Liver (tissue), 8 donors: ENCODE measurements at regions not wholly inside any gene's neighbourhood (a gene's known extent, or its start where the extent isn't known, plus 50 kb on each side); places are given as distances from the start of the nearest gene placed in this dataset.

Source experiments
- DNase-seq: peaks from one replicate; pipeline ENCODE4 v3.0.0-alpha.2; 2017; ENCODE audit warnings: low spot score
- H3K27ac ChIP-seq, 2 donors: one replicate each; pipeline ENCODE4 v1.7.0; 2013; ENCODE audit warnings: inconsistent platforms in 2 of 2, low read length in 2 of 2, control low read depth in 1 of 2, low read depth in 1 of 2, mild to moderate bottlenecking in 1 of 2
- H3K27me3 ChIP-seq, 4 donors: one replicate each; pipeline versions ENCODE4 v1.6.1 to v1.7.0; 2013; ENCODE audit warnings: low read length in 3 of 4, inconsistent platforms in 1 of 4, mild to moderate bottlenecking in 1 of 4, moderate library complexity in 1 of 4; ENCODE audit not compliant: control insufficient read depth in 4 of 4, insufficient read depth in 4 of 4
- H3K36me3 ChIP-seq, 4 donors: one replicate each; pipeline versions ENCODE4 v1.6.1 to v1.7.0; 2013; ENCODE audit warnings: low read length in 3 of 4, mild to moderate bottlenecking in 3 of 4, low read depth in 1 of 4, moderate library complexity in 1 of 4; ENCODE audit not compliant: control insufficient read depth in 4 of 4, insufficient read depth in 3 of 4
- H3K4me1 ChIP-seq, 4 donors: one replicate each; pipeline versions ENCODE4 v1.6.1 to v1.7.0; 2013; ENCODE audit warnings: low read length in 3 of 4, mild to moderate bottlenecking in 3 of 4, moderate library complexity in 1 of 4; ENCODE audit not compliant: control insufficient read depth in 4 of 4, insufficient read depth in 4 of 4
- H3K4me3 ChIP-seq, 3 donors: one replicate each; pipeline versions ENCODE4 v1.6.1 to v1.7.0; 2013; ENCODE audit warnings: low read length in 3 of 3, control low read depth in 1 of 3, low read depth in 1 of 3, mild to moderate bottlenecking in 1 of 3
- H3K9ac ChIP-seq, 2 donors: one replicate each; pipeline ENCODE4 v1.7.0; 2013; ENCODE audit warnings: low read length in 2 of 2, mild to moderate bottlenecking in 2 of 2, moderate library complexity in 2 of 2, control low read depth in 1 of 2, low read depth in 1 of 2
- H3K9me3 ChIP-seq, 4 donors: one replicate each; pipeline versions ENCODE4 v1.6.1 to v1.7.0; 2013; ENCODE audit warnings: low read length in 3 of 4; ENCODE audit not compliant: control insufficient read depth in 4 of 4
- CTCF ChIP-seq: fragments of 150-350 bp; IDR thresholded peaks from 2 replicates; pipeline ENCODE4 v1.5.1; 2017; ENCODE audit warnings: improper control_type of control experiment, low read depth, low read length; ENCODE audit not compliant: missing input control
- EGR1 ChIP-seq, 2 donors: IDR thresholded peaks; 2 replicates each; pipeline ENCODE4 v1.6.1; 2016 to 2018; ENCODE audit warnings: antibody characterized with exemption in 2 of 2, low read depth in 2 of 2
- FOXA1 ChIP-seq: IDR thresholded peaks from 2 replicates; pipeline ENCODE4 v1.6.1; 2016; ENCODE audit warnings: antibody characterized with exemption
- FOXA2 ChIP-seq: IDR thresholded peaks from 2 replicates; pipeline ENCODE4 v1.6.1; 2016; ENCODE audit warnings: antibody characterized with exemption
- GABPA ChIP-seq, 2 donors: IDR thresholded peaks in 1 of 2; conservative IDR thresholded peaks in 1 of 2; 2 replicates each; pipeline ENCODE4 v1.6.1; 2016; ENCODE audit warnings: antibody characterized with exemption in 2 of 2, mild to moderate bottlenecking in 1 of 2, moderate library complexity in 1 of 2
- HNF4A ChIP-seq, 2 donors: conservative IDR thresholded peaks; 2 replicates each; pipeline ENCODE4 v1.6.1; 2016; ENCODE audit warnings: antibody characterized with exemption in 2 of 2, mild to moderate bottlenecking in 2 of 2
- HNF4G ChIP-seq: IDR thresholded peaks from 2 replicates; pipeline ENCODE4 v1.6.1; 2016; ENCODE audit warnings: antibody characterized with exemption
- JUND ChIP-seq, 2 donors: IDR thresholded peaks; 2 replicates each; pipeline ENCODE4 v1.6.1; 2016; ENCODE audit warnings: antibody characterized with exemption in 2 of 2
- MAX ChIP-seq: IDR thresholded peaks from 2 replicates; pipeline ENCODE4 v1.6.1; 2016; ENCODE audit warnings: antibody characterized with exemption
- NR2F2 ChIP-seq: IDR thresholded peaks from 2 replicates; pipeline ENCODE4 v1.6.1; 2016; ENCODE audit warnings: antibody characterized with exemption
- RAD21 ChIP-seq, 2 donors: IDR thresholded peaks; 2 replicates each; pipeline ENCODE4 v1.6.1; 2016; ENCODE audit warnings: antibody characterized with exemption in 2 of 2, mild to moderate bottlenecking in 2 of 2
- RXRA ChIP-seq, 2 donors: IDR thresholded peaks; 2 replicates each; pipeline ENCODE4 v1.6.1; 2017 to 2018; ENCODE audit warnings: antibody characterized with exemption in 2 of 2, mild to moderate bottlenecking in 1 of 2
- SP1 ChIP-seq: IDR thresholded peaks from 2 replicates; pipeline ENCODE4 v1.6.1; 2018; ENCODE audit warnings: antibody characterized with exemption, mild to moderate bottlenecking
- TAF1 ChIP-seq: conservative IDR thresholded peaks from 2 replicates; pipeline ENCODE4 v1.6.1; 2016; ENCODE audit warnings: antibody characterized with exemption, mild to moderate bottlenecking
- YY1 ChIP-seq: IDR thresholded peaks from 2 replicates; pipeline ENCODE4 v1.6.1; 2016; ENCODE audit warnings: antibody characterized with exemption, mild to moderate bottlenecking
- ZBTB33 ChIP-seq: IDR thresholded peaks from 2 replicates; pipeline ENCODE4 v1.6.1; 2016; ENCODE audit warnings: antibody characterized with exemption
- WGBS: extraction: QIAGEN DNeasy Blood & Tissue Kit; methylation state at CpG from one replicate; pipeline ENCODE4 v1.1.7; 2013; 5-methylcytosine and 5-hydroxymethylcytosine counted together
- TF ChIP-seq, protein P1 (sequence below): IDR thresholded peaks from 2 replicates; pipeline ENCODE4 v1.6.1; 2016; ENCODE audit warnings: antibody characterized with exemption, mild to moderate bottlenecking
- TF ChIP-seq, protein P2 (sequence below): IDR thresholded peaks from 2 replicates; pipeline ENCODE4 v1.6.1; 2016; ENCODE audit warnings: antibody characterized with exemption
- donor health status: healthy.
- donor health status: healthy.
- donor health status: healthy.
- donor health status: healthy.
- donor health status: healthy.

DNA sequence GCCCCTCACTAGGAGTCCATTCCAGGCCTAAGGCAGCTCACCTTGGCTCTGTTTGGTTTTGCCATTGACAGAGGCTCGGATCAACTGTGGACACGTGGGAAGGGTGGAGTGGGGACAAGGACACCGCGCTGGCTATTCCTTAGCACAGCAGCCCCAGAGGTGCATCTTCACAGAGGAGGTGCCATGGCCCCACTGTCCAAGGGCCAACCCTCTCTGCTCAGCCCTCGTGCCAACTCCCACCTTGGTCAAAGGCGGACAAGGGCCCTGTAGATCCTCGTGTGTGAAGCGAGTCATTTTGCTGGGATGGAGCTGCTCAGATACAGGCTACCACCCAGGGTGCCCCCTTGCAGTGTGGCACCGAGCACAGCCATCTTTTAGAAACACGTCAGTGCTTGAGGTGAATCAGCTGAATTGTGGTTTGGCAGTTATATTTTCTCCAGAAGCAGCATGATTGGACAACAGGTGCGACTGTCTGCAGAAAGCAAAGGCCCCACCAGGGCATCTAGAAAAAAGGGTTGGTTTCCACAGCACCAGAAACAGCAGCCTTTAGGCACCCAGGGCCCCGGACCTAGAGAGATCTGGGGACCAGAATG lies 192.1 kb upstream of the GPR12 start:
- TF ChIP-seq JUND (IDR thresholded peaks at IDR 0.05), result no peak
- H3K9me3 ChIP-seq, result no peaks in the 10 kb centered on the region
- H3K36me3 ChIP-seq, result no peaks in the 10 kb centered on the region
- peak overlapping the region; percentile 89 to 95 for H3K27ac ChIP-seq
- H3K9ac ChIP-seq, result no peak overlapping the region
- 85% methylated on average over 12 of the region's 12 CpGs for WGBS
- no peak overlapping the region for H3K4me3 ChIP-seq
- no peaks in the 10 kb centered on the region for H3K27me3 ChIP-seq
- peaks cover 5 to 36% (median 19%) of the 10 kb centered on the region in 4 donors for H3K4me1 ChIP-seq
- DNase-seq, result no peak

DNA sequence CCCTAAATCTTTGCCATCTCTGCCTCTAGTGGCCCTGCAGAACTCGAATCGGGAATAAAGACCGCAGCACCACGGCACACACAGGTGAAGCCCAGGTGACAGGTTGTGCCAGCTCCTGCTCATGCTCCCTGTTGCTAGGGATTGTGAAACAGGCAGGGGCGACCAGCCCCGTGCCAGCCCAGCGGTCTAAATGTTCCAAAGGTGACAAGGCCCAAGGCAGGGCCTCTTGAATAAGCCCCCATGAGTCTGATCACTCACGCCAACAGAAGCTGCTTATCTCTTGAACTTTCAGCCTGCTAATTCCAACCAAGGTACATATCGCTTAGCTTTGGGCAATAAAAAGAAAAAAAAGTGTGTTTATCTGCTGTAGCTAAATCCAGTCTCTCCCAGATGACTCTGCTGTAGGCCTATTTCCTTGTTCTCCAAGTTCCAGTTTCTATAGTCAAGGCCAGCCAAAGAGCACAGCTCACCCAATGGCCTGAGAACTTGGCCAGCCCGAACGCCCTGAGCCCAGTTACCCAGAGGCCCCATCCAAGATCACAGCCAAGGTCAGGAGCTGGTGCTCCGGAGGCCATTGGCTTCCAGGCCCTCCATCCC lies 191.1 kb upstream of the GPR12 start:
- H3K4me1 ChIP-seq, result peaks cover 5 to 30% (median 19%) of the 10 kb centered on the region in 4 donors
- 20% methylated on average over 12 of the region's 12 CpGs for WGBS
- TF ChIP-seq HNF4A (conservative IDR thresholded peaks at IDR 0.05) (peak; percentile 48 to 82), RAD21 (IDR thresholded peaks at IDR 0.05) (peak; percentile 13 to 37), MAX (peak; percentile 84), HNF4G (no peak), GABPA (IDR thresholded peaks at IDR 0.05 in 1 of 2, conservative IDR thresholded peaks at IDR 0.05 in 1 of 2) (peak in 1 of 2 donors; percentile 22), ZBTB33 (peak; percentile 68), CTCF (no peak), TAF1 (no peak), YY1 (peak; percentile 57), JUND (IDR thresholded peaks at IDR 0.05) (peak; percentile 26 to 61), NR2F2 (peak; percentile 86), RXRA (IDR thresholded peaks at IDR 0.05) (peak; percentile 77 to 91), FOXA2 (peak; percentile 40), FOXA1 (no peak), EGR1 (IDR thresholded peaks at IDR 0.05; ENCODE audit: low read depth in 2 of 2) (peak in 1 of 2 donors; percentile 46), SP1 (peak; percentile 87)
- TF ChIP-seq, protein P1, sequence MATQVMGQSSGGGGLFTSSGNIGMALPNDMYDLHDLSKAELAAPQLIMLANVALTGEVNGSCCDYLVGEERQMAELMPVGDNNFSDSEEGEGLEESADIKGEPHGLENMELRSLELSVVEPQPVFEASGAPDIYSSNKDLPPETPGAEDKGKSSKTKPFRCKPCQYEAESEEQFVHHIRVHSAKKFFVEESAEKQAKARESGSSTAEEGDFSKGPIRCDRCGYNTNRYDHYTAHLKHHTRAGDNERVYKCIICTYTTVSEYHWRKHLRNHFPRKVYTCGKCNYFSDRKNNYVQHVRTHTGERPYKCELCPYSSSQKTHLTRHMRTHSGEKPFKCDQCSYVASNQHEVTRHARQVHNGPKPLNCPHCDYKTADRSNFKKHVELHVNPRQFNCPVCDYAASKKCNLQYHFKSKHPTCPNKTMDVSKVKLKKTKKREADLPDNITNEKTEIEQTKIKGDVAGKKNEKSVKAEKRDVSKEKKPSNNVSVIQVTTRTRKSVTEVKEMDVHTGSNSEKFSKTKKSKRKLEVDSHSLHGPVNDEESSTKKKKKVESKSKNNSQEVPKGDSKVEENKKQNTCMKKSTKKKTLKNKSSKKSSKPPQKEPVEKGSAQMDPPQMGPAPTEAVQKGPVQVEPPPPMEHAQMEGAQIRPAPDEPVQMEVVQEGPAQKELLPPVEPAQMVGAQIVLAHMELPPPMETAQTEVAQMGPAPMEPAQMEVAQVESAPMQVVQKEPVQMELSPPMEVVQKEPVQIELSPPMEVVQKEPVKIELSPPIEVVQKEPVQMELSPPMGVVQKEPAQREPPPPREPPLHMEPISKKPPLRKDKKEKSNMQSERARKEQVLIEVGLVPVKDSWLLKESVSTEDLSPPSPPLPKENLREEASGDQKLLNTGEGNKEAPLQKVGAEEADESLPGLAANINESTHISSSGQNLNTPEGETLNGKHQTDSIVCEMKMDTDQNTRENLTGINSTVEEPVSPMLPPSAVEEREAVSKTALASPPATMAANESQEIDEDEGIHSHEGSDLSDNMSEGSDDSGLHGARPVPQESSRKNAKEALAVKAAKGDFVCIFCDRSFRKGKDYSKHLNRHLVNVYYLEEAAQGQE, result peak; percentile 68
- TF ChIP-seq, protein P2, sequence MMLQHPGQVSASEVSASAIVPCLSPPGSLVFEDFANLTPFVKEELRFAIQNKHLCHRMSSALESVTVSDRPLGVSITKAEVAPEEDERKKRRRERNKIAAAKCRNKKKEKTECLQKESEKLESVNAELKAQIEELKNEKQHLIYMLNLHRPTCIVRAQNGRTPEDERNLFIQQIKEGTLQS, result no peak
- no peaks in the 10 kb centered on the region for H3K27me3 ChIP-seq
- H3K36me3 ChIP-seq, result no peaks in the 10 kb centered on the region
- no peaks in the 10 kb centered on the region for H3K9me3 ChIP-seq
- H3K9ac ChIP-seq, result peak overlapping the region; percentile 6 to 64
- no peak overlapping the region for H3K4me3 ChIP-seq
- peak overlapping the region; percentile 89 to 95 for H3K27ac ChIP-seq
- DNase-seq, result no peak
